NCI-H187 (cell line): ENCODE measurements at regions not wholly inside any gene's neighbourhood (a gene's known extent, or its start where the extent isn't known, plus 50 kb on each side); places are given as distances from the start of the nearest gene placed in this dataset.
"Not testable (repeated sequence)": the region's sequence is repeated elsewhere in the genome, so short reads cannot be mapped to it uniquely, and the experiment has no call there.

Source experiments
- DNase-seq, 2 experiments: peaks; one replicate each; lab custom pipeline; 2025; lab: John Stamatoyannopoulos, UW

GRCh38 chr11:130979386-130979972, 63.2 kb upstream of the SNX19 start:
- no peak for DNase-seq

GRCh38 chr11:130980071-130980862, 64.0 kb upstream of the SNX19 start:
- DNase-seq, result no peak

GRCh38 chr11:130984241-130984640, 68.0 kb upstream of the SNX19 start:
- DNase-seq, result not testable (repeated sequence)

GRCh38 chr11:130992788-130993187, 76.5 kb upstream of the SNX19 start:
- no peak for DNase-seq

- DNase-seq, result no peak
Measured at GRCh38 chr11:130994043-130994442, 77.8 kb upstream of the SNX19 start.

GRCh38 chr11:130995266-130995665, 79.0 kb upstream of the SNX19 start:
- no peak for DNase-seq

- no peak for DNase-seq
Measured at GRCh38 chr11:130997278-130997677, 81.0 kb upstream of the SNX19 start.

- DNase-seq, result no peak
Measured at GRCh38 chr11:130999086-130999485, 82.8 kb upstream of the SNX19 start.

GRCh38 chr11:130999992-131000770, 83.9 kb upstream of the SNX19 start:
- DNase-seq, result no peak

GRCh38 chr11:131002145-131002544, 85.9 kb upstream of the SNX19 start:
- DNase-seq, result no peak

GRCh38 chr11:131005829-131006228, 89.5 kb upstream of the SNX19 start:
- DNase-seq, result no peak

GRCh38 chr11:131025020-131025419, 108.7 kb upstream of the SNX19 start:
- no peak for DNase-seq

GRCh38 chr11:131025421-131026125, 109.3 kb upstream of the SNX19 start:
- DNase-seq, result no peak

GRCh38 chr11:131027491-131027890, 111.2 kb upstream of the SNX19 start:
- no peak for DNase-seq

GRCh38 chr11:131033151-131033651, 116.9 kb upstream of the SNX19 start:
- no peak for DNase-seq

- no peak for DNase-seq
Measured at GRCh38 chr11:131036514-131036913, 120.2 kb upstream of the SNX19 start.

GRCh38 chr11:131037873-131038272, 121.6 kb upstream of the SNX19 start:
- no peak for DNase-seq

GRCh38 chr11:131038597-131038996, 122.3 kb upstream of the SNX19 start:
- no peak for DNase-seq

- DNase-seq, result no peak
Measured at GRCh38 chr11:131041331-131042040, 125.2 kb upstream of the SNX19 start.

- DNase-seq, result no peak
Measured at GRCh38 chr11:131042041-131042390, 125.7 kb upstream of the SNX19 start.

- DNase-seq, result no peak
Measured at GRCh38 chr11:131043251-131043650, 127.0 kb upstream of the SNX19 start.

GRCh38 chr11:131044851-131045250, 128.6 kb upstream of the SNX19 start:
- no peak for DNase-seq
